ENCODE measurements at regions not wholly inside any gene's neighbourhood (a gene's known extent, or its start where the extent isn't known, plus 50 kb on each side); places are given as distances from the start of the nearest gene placed in this dataset.
"Not testable (repeated sequence)": the region's sequence is repeated elsewhere in the genome, so short reads cannot be mapped to it uniquely, and the experiment has no call there.

- TF ChIP-seq POLR2AphosphoS5, POLR2A (IDR thresholded peaks at IDR 0.05; ENCODE audit: low read depth, low read length): not testable (repeated sequence)
These were observed 375.5 kb downstream of the BCL2L11 start for GRCh38 chr2:111496176-111496575.

All from GM12891 (cell line).